ENCODE measurements at regions not wholly inside any gene's neighbourhood (a gene's known extent, or its start where the extent isn't known, plus 50 kb on each side); places are given as distances from the start of the nearest gene placed in this dataset.
"Not testable (repeated sequence)": the region's sequence is repeated elsewhere in the genome, so short reads cannot be mapped to it uniquely, and the experiment has no call there.

GRCh38 chr1:146883190-146883589, 54.9 kb upstream of the NBPF12 start:
- H3K27ac ChIP-seq; DNase-seq (ENCODE audit: low read depth, low spot score): not testable (repeated sequence)

GRCh38 chr1:146881096-146881495, 57.0 kb upstream of the NBPF12 start:
- not testable (repeated sequence) for DNase-seq (ENCODE audit: low read depth, low spot score); H3K27ac ChIP-seq

GRCh38 chr1:146863799-146864319, 74.3 kb upstream of the NBPF12 start:
- not testable (repeated sequence) for H3K27ac ChIP-seq
- peak; percentile 1 for DNase-seq (ENCODE audit: low read depth, low spot score)

GRCh38 chr1:146853147-146853546, 85.0 kb upstream of the NBPF12 start:
- not testable (repeated sequence) for DNase-seq (ENCODE audit: low read depth, low spot score); H3K27ac ChIP-seq

DNA sequence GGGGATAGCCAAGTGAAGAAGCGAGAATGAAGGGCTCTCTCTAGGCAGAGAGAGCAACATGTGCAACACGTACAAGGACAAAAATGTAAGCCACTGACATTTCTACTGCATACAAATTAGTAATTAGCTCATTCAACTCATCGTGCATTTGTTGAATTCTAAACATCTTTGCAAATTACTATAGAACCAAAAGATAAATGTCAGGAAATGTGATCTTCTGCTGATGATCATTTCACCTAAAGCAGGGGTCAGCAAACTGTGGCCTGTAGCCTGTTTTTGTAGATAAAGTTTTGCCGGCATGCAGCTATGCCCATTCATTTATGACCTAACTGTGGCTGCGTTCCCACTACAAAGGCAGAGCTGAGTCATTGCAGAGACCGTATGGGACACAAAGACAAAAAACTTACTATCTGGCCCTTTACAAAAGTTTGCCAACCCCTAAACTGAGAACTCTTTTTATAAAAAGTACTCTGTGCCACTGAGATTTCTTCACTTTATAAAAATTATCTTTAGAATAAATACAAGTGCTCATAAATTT, 87.7 kb upstream of the NBPF12 start:
- DNase-seq (ENCODE audit: low read depth, low spot score); H3K27ac ChIP-seq: not testable (repeated sequence)

DNA sequence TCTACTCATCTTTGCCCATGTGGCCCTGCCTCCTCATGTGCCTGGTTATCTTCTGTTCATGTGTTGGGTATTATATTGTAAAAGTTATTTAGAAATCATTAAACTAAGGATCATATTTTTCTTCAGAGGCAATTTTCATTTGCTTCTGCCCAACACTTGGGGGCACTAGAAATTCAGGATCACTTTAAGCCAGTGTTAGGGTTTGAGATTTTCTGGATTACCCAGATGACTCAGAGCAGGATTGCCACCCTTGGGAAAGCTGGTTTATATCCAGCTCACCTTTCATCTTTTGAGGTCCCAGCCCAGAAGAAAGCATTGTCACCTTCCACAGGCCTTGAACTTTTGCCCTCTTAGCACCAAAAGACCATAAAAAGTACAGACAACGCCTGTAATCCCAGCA, 99.4 kb upstream of the NBPF12 start:
- H3K27ac ChIP-seq; DNase-seq (ENCODE audit: low read depth, low spot score): not testable (repeated sequence)

DNA sequence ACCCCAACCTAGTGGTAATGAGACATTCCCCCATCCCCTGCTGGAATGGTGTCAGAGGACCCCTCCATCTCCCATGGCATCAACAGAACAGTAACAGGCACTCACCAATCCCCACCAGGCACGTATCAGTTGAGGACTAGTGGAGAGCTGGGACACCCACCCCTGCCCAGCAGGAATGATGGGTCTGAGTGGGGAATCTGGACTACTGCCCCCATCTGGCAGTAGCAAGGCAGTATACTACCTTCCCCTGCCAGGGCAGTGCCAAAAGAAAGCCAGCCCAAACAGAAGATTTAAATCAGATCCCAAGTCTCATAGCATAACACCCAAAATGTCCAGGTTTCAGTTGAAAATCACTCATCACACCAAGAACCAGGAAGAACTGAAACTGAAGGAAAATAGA, 111.2 kb upstream of the NBPF12 start:
- DNase-seq (ENCODE audit: low read depth, low spot score); H3K27ac ChIP-seq: not testable (repeated sequence)

DNA sequence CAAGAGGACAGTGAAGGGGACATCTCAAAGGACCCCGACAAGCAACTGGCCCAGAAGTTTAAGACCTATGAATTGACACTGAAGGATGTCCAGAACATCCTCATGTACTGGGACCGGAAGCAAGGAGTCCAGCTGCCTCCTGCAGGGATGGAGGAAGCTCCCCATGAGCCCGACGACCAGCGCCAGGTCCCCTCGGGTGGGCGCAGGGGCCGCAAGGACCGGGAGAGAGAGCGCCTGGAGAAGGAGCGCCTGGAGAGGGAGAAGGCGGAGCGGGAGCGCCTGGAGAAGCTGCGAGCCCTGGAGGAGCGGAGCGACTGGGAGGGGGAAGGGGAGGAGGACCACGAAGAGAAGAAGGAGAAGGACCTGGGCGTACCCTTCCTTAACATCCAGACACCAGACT, 143.9 kb upstream of the NBPF12 start:
- not testable (repeated sequence) for DNase-seq (ENCODE audit: low read depth, low spot score); H3K27ac ChIP-seq

DNA sequence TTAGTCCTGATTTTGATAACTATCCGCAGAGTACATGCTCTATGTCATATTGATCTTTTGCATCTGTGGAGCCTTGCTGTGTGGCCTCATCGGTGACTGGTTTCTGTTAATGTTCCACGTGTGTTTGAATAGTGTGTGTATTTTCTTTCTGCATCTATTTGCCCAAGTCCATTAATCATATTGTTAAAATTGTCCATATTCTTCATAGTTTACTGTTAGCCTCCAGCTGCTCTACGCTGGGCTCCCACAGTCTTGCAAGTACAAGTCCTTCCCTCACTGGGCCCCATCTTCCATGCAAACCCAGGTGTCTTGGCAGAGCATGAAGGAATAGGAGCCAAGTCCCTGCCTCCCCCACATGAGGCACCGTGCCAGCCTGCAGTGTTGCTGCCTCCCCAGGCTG, 145.4 kb upstream of the NBPF12 start:
- not testable (repeated sequence) for H3K27ac ChIP-seq; DNase-seq (ENCODE audit: low read depth, low spot score)

DNA sequence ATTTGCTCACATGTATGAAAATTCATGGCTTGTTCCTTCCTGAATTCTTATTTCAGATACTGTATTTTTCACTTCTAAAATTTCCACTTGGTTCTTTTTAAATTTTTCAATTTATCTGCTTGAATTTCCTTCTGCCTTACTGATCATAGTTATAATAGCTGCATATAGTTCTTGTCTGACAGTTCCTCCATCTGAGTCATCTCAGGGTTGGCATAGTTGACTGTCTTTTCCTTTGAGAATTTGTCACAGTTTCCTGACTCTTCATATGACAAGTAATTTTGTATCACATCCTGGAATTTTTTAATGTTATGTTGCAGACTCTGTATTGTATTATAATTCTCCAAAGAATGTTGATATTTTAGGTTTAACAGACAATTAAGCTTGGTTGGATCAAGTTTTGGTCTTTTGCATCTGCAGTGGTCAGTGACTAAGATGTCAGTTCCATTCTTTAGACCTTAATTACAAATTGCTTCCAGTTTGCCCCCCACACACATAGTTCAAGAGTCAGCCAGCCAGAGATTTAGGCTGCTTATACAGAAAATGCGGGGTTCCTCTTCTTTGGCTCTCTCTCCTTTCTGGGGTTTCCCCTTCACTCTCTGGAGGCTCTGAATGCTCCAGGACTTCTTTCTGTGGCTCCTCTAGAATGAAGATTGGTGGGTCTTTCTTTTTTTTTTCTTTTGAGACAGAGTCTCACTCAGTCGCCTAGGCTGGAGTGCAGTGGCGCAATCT, 153.7 kb upstream of the NBPF12 start:
- not testable (repeated sequence) for H3K27ac ChIP-seq; DNase-seq (ENCODE audit: low read depth, low spot score)

DNA sequence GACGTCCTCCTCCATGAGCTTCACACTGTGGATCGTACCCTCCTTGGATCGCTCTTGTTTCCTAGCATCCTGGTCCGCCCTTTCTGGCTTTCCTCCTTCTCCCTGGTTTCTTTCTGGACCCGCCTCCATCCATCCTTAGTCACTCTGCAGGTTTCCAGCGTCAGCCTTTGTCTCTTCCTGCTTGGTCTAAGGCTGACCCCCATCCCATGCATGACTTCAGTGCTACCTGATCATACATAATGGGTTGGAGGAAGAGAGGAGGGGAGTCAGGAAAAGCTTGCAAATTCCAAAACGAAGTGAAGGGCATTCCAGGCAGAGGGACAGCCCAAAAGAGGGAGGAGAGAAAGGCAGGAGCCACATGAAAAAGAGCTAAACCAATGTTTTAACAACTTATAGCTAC, 156.9 kb upstream of the NBPF12 start:
- not testable (repeated sequence) for DNase-seq (ENCODE audit: low read depth, low spot score)

GRCh38 chr1:146777826-146778602, 160.1 kb upstream of the NBPF12 start:
- not testable (repeated sequence) for DNase-seq (ENCODE audit: low read depth, low spot score)

More for the DNA sequence above, 156.9 kb upstream of the NBPF12 start:
- not testable (repeated sequence) for H3K27ac ChIP-seq

GRCh38 chr1:146774988-146775387, 163.1 kb upstream of the NBPF12 start:
- H3K27ac ChIP-seq; DNase-seq (ENCODE audit: low read depth, low spot score): not testable (repeated sequence)

More at GRCh38 chr1:146777826-146778602, 160.1 kb upstream of the NBPF12 start:
- H3K27ac ChIP-seq: not testable (repeated sequence)

- DNase-seq (ENCODE audit: low read depth, low spot score); H3K27ac ChIP-seq: not testable (repeated sequence)
Observed at GRCh38 chr1:146774271-146774670, 163.9 kb upstream of the NBPF12 start.

DNA sequence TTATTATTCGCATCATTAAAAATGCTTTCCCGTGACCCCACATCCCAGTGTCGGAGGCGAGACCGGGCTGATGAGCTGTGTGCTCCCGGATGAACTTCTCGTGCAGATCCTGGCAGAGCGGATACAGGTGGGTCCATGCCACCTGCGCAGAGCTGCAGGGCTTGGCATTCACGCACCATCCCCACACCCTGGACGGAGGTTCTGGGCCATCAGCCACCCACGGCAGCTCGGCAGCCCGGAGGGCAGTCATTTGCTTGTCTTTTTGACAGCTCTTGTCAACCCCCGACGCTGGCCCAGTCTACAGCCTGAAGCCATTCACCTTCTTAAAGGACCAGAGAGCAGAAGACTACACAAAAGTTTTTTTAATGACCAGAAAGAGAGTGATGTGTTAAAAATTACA, 166.7 kb upstream of the NBPF12 start:
- not testable (repeated sequence) for H3K27ac ChIP-seq; DNase-seq (ENCODE audit: low read depth, low spot score)

DNA sequence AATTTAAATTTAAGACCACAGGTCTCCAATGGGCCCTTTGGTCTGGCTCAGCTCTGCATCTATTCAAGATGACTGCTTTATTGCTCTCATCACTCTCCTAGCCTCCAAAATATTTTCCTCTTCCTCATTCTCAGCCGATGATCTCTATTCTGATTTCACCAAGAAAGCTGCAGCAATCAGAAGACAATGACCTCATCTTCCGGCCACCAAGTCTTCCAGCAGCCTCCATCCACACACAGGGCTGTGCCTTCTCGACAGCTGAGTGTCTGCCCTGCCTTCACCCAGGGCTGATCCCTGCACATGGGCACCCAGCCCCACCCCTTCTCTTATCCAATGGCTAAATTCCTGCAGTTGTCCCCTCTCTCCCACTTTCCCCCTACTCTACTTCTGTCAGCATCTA, 167.1 kb upstream of the NBPF12 start:
- not testable (repeated sequence) for DNase-seq (ENCODE audit: low read depth, low spot score)

DNA sequence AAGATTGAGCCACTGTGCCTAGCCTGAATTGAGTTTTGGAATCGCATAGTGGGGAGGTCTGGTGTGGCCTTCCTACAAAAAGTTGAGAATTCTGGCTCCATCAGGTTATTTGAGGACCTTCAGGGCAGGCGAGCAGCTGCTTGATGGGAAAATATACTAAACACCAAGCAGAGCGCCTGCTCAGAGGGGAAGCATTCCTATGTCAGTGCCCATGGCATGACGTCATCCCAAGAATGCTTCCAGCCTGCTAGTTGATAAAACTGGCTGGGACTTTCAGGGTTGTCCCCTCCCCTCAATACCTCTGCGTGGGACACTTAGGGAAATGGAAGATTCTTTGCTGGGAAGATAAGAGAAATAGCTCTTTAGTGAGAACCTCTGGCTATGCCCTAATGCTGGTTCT, 174.9 kb upstream of the NBPF12 start:
- DNase-seq (ENCODE audit: low read depth, low spot score); H3K27ac ChIP-seq: not testable (repeated sequence)

More for the DNA sequence above, 167.1 kb upstream of the NBPF12 start:
- H3K27ac ChIP-seq: not testable (repeated sequence)

- H3K27ac ChIP-seq; DNase-seq (ENCODE audit: low read depth, low spot score): not testable (repeated sequence)
Observed at GRCh38 chr1:146756858-146757257, 181.3 kb upstream of the NBPF12 start.

- DNase-seq (ENCODE audit: low read depth, low spot score); H3K27ac ChIP-seq: not testable (repeated sequence)
Observed at GRCh38 chr1:146748686-146749085, 189.4 kb upstream of the NBPF12 start.

GRCh38 chr1:146731981-146732680, 206.0 kb upstream of the NBPF12 start:
- not testable (repeated sequence) for DNase-seq (ENCODE audit: low read depth, low spot score); H3K27ac ChIP-seq
